GM06990 (cell line): ENCODE measurements at regions not wholly inside any gene's neighbourhood (a gene's known extent, or its start where the extent isn't known, plus 50 kb on each side); places are given as distances from the start of the nearest gene placed in this dataset.

Experiments
- DNase-seq: peaks from one replicate; pipeline ENCODE4 v3.0.0-alpha.2; 2011; ENCODE audit not compliant: insufficient read length; ENCODE audit errors: extremely low read depth
- H3K27me3 ChIP-seq: replicated peaks from 2 replicates; pipeline ENCODE4 v1.6.0; 2011; ENCODE audit warnings: low read length; ENCODE audit not compliant: control insufficient read depth, insufficient read depth
- H3K36me3 ChIP-seq: 2 replicates; pipeline ENCODE4 v1.5.1; 2011; ENCODE audit warnings: low read length; ENCODE audit not compliant: control insufficient read depth, insufficient read depth
- H3K4me3 ChIP-seq: replicated peaks from 2 replicates; pipeline ENCODE4 v1.5.1; 2011; ENCODE audit warnings: low read depth, mild to moderate bottlenecking, control low read depth, low read length
- TF ChIP-seq, protein P1 (sequence below): IDR thresholded peaks from 2 replicates; pipeline ENCODE4 v1.5.1; 2011; ENCODE audit warnings: low read length, control low read depth, mild to moderate bottlenecking, inconsistent platforms; ENCODE audit not compliant: insufficient read depth, poor library complexity, severe bottlenecking

DNA sequence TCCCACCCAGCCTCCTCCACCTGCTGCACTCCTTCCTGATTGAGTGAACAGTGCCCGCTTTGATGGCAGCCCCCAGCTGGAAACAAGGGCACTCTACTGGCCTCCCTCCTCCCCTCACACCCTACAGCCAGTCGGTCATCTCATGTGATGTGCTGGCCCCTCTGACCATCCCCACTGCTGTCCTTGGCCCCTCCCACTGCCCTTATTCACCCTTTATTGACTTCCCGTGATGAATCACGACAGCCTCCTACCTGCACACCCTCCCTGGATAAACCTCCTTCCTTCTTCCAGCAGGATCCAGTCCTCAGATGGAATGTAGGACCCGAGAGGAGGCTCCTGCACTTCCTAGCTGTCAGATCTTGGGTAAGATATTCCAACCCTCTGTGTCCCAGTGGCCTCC, 186.5 kb upstream of the SH3BP4 start:
- DNase-seq, result no peak
- Histone ChIP-seq H3K36me3 (no peaks in the 10 kb centered on the region), H3K4me3 (no peak overlapping the region), H3K27me3 (no peaks in the 10 kb centered on the region)
- TF ChIP-seq, protein P1, sequence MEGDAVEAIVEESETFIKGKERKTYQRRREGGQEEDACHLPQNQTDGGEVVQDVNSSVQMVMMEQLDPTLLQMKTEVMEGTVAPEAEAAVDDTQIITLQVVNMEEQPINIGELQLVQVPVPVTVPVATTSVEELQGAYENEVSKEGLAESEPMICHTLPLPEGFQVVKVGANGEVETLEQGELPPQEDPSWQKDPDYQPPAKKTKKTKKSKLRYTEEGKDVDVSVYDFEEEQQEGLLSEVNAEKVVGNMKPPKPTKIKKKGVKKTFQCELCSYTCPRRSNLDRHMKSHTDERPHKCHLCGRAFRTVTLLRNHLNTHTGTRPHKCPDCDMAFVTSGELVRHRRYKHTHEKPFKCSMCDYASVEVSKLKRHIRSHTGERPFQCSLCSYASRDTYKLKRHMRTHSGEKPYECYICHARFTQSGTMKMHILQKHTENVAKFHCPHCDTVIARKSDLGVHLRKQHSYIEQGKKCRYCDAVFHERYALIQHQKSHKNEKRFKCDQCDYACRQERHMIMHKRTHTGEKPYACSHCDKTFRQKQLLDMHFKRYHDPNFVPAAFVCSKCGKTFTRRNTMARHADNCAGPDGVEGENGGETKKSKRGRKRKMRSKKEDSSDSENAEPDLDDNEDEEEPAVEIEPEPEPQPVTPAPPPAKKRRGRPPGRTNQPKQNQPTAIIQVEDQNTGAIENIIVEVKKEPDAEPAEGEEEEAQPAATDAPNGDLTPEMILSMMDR, result no peak

DNA sequence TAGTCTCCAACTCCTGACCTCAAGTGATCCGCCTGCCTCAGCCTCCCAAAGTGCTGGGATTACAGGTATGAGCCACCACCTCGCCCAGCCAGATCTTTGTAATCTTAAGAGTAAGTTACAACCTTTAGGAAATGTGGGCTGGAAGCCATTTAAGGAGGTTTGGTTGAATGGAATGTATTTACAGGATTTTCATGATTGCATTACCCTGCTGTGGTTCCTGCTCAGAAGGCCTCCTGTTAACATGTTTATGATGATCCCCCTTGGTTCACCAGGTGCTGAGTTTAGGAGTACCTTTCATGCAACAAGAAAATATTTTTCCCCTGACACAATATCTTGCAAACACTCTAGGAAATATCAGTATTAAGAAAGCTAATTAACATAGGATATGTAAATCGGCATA, 187.4 kb upstream of the SH3BP4 start:
- Histone ChIP-seq H3K36me3 (no peaks in the 10 kb centered on the region), H3K27me3 (no peaks in the 10 kb centered on the region), H3K4me3 (no peak overlapping the region)
- DNase-seq, result no peak
- TF ChIP-seq, protein P1, result no peak

DNA sequence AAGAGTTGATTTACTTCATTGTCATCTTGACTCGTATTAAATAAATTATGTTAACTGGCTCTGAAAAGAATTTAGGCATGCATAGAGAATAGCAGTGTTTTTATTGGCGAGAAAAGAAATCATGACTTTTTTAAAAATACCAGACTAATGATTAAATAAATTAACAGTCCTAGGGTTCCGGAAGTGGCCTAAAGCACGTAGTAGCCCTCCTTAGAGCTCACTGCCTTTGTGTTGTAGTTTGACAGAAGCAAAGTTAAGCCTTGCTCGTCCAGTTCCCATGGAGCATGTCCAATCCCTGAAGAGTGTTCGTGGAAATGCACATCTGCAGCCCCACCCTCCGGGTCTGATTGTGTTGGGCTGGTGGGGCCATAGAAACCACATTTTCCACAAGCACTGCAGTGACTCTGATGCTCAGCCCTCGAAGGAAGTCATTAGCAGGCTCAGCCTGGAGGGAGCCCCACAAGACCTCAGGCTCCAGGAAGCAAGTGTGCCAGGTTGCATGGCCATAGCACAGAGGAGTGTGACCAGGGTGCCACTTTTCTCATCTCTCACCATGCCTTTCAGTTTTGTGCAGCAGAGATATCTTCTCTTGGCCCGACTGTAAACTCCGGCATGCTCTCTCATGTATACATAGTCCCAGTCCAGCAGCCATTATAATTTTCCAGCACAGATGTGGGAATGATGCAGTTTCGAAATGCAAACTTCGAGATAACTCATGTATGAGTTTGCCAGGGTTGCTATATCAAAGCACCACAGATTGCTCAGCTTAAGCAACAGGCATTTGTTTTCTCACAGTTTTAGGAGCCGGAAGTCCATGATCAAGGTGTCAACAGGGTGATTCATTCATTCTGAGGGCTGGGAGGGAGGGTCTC, 188.6 kb upstream of the SH3BP4 start:
- no peaks in the 10 kb centered on the region for H3K36me3 ChIP-seq
- no peak for DNase-seq
- no peaks in the 10 kb centered on the region for H3K27me3 ChIP-seq
- TF ChIP-seq, protein P1, result no peak
- no peak overlapping the region for H3K4me3 ChIP-seq

DNA sequence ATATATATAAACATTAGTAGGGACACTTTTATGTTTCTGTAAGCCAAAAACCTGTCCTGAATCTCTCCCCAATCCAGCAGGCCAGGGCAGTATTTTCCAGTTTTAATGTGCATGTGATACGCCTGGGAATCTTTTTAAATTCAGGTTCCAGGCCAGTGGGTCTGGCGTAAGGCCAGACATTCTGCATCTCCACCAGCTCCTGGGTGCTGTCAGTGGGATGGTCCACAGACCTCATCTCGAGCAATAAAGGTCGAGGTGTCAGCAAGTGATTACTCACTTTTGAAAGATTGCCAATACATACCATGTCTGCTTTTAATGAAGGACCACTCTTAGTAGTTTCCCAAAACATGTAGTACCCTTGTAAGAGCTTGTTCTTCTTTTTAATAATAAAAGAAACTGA, 189.9 kb upstream of the SH3BP4 start:
- no peaks in the 10 kb centered on the region for H3K27me3 ChIP-seq
- H3K4me3 ChIP-seq, result no peak overlapping the region
- DNase-seq, result no peak
- H3K36me3 ChIP-seq, result no peaks in the 10 kb centered on the region
- TF ChIP-seq, protein P1, result no peak

DNA sequence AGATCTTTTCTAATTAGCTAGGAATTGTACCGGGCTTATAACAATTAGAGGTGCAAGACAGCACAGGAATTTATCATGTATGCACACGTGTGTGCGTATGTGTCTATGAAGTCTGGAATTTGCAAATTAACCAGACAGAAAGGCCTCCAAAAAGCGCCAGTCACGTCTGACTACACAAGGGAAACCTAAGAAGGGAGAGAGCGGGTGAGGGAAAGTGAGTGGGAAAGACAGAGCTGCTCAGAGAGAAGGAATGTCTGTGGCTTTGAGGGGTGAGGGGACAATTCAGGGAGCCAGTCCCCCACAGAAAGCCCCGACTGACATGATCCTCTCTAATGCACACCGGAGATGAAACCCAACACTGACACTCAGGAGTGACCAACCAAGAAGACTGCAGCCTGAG, 197.7 kb upstream of the SH3BP4 start:
- H3K4me3 ChIP-seq, result no peak overlapping the region
- DNase-seq, result no peak
- TF ChIP-seq, protein P1, result no peak
- H3K36me3 ChIP-seq, result no peaks in the 10 kb centered on the region
- no peaks in the 10 kb centered on the region for H3K27me3 ChIP-seq
